Ishikawa (cell line): ENCODE measurements at regions not wholly inside any gene's neighbourhood (a gene's known extent, or its start where the extent isn't known, plus 50 kb on each side); places are given as distances from the start of the nearest gene placed in this dataset.

Experiments used
- CEBPB ChIP-seq: IDR thresholded peaks from 2 replicates; pipeline ENCODE4 v1.6.1; 2012
- CREB1 ChIP-seq: IDR thresholded peaks from 2 replicates; pipeline ENCODE4 v1.6.1; 2012; ENCODE audit warnings: low read depth
- EGR1 ChIP-seq: IDR thresholded peaks from 2 replicates; pipeline ENCODE4 v1.6.1; 2012
- EP300 ChIP-seq: IDR thresholded peaks from 2 replicates; pipeline ENCODE4 v1.6.1; 2012; ENCODE audit warnings: borderline replicate concordance
- FOXM1 ChIP-seq: IDR thresholded peaks from 2 replicates; pipeline ENCODE4 v1.6.1; 2012; ENCODE audit warnings: low read depth, borderline replicate concordance
- NFIC ChIP-seq: IDR thresholded peaks from 2 replicates; pipeline ENCODE4 v1.6.1; 2012
- RAD21 ChIP-seq: IDR thresholded peaks from 2 replicates; pipeline ENCODE4 v1.6.1; 2012; ENCODE audit warnings: low read depth
- TAF1 ChIP-seq: IDR thresholded peaks from 2 replicates; pipeline ENCODE4 v1.6.1; 2012; ENCODE audit warnings: low read depth, mild to moderate bottlenecking
- TCF12 ChIP-seq: IDR thresholded peaks from 2 replicates; pipeline ENCODE4 v1.6.1; 2012; ENCODE audit warnings: low read depth
- TEAD4 ChIP-seq: IDR thresholded peaks from 2 replicates; pipeline ENCODE4 v1.6.1; 2012
- YY1 ChIP-seq: IDR thresholded peaks from 2 replicates; pipeline ENCODE4 v1.6.1; 2012; ENCODE audit warnings: low read depth
- ZBTB7A ChIP-seq: IDR thresholded peaks from 2 replicates; pipeline ENCODE4 v1.6.1; 2012; ENCODE audit warnings: low read depth
- TF ChIP-seq, protein P1 (sequence below): IDR thresholded peaks from 2 replicates; pipeline ENCODE4 v1.6.1; 2012
- TF ChIP-seq, protein P2 (sequence below): IDR thresholded peaks from 2 replicates; pipeline ENCODE4 v1.6.1; 2012; ENCODE audit warnings: low read depth, mild to moderate bottlenecking
- TF ChIP-seq, protein P3 (sequence below): IDR thresholded peaks from 2 replicates; pipeline ENCODE4 v1.6.1; 2012

DNA sequence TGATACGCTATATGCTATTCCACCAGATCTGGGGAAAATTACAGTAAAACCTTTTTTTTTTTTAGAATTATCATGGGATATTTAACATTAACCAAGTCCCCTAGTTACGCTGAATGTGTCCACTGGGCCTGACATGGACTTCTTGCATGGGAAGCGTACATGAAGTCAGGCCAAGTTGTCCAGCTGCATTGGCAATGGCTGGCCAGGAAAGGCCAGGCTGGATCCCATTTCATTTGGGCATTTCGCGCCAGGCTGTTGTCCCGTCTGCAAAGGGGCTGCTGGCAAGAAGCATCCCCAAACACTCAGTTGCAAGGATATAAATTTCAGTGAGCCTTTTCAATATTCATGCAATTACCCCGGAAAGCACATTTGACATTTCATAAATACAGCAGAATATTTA is 933.3 kb downstream of the GRID1 start:
- no peak for TF ChIP-seq YY1
- no peak for TF ChIP-seq RAD21
- no peak for TF ChIP-seq TEAD4
- TF ChIP-seq, protein P1, sequence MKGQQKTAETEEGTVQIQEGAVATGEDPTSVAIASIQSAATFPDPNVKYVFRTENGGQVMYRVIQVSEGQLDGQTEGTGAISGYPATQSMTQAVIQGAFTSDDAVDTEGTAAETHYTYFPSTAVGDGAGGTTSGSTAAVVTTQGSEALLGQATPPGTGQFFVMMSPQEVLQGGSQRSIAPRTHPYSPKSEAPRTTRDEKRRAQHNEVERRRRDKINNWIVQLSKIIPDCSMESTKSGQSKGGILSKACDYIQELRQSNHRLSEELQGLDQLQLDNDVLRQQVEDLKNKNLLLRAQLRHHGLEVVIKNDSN: no peak
- no peak for TF ChIP-seq TCF12
- no peak for TF ChIP-seq CEBPB
- TF ChIP-seq, protein P2, sequence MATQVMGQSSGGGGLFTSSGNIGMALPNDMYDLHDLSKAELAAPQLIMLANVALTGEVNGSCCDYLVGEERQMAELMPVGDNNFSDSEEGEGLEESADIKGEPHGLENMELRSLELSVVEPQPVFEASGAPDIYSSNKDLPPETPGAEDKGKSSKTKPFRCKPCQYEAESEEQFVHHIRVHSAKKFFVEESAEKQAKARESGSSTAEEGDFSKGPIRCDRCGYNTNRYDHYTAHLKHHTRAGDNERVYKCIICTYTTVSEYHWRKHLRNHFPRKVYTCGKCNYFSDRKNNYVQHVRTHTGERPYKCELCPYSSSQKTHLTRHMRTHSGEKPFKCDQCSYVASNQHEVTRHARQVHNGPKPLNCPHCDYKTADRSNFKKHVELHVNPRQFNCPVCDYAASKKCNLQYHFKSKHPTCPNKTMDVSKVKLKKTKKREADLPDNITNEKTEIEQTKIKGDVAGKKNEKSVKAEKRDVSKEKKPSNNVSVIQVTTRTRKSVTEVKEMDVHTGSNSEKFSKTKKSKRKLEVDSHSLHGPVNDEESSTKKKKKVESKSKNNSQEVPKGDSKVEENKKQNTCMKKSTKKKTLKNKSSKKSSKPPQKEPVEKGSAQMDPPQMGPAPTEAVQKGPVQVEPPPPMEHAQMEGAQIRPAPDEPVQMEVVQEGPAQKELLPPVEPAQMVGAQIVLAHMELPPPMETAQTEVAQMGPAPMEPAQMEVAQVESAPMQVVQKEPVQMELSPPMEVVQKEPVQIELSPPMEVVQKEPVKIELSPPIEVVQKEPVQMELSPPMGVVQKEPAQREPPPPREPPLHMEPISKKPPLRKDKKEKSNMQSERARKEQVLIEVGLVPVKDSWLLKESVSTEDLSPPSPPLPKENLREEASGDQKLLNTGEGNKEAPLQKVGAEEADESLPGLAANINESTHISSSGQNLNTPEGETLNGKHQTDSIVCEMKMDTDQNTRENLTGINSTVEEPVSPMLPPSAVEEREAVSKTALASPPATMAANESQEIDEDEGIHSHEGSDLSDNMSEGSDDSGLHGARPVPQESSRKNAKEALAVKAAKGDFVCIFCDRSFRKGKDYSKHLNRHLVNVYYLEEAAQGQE: no peak

DNA sequence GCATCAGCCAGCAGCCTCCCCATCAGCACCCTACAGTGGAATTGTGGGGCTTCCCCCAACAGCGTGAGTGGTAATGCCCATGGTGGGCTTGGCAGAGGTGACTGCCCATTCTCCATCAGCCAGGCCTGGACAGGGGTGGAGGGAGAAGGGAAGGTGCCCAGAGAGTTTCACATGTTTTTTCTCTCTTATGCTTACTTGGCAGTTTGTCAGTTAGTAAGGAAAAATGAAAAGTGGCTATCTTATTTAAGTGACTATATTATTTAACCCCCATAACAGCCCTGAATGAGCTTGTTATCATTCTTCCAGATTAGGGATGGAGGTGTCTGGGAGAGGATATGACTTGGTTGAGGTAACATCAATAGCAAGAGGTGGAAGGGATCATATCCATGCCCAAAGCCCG is 921.7 kb downstream of the GRID1 start:
- TF ChIP-seq, protein P1: no peak
- TF ChIP-seq YY1 (no peak), RAD21 (no peak), TEAD4 (no peak), TCF12 (no peak), NFIC (no peak), CREB1 (no peak), TAF1 (no peak), CEBPB (no peak), EGR1 (no peak), EP300 (no peak), FOXM1 (no peak)
- TF ChIP-seq, protein P3, sequence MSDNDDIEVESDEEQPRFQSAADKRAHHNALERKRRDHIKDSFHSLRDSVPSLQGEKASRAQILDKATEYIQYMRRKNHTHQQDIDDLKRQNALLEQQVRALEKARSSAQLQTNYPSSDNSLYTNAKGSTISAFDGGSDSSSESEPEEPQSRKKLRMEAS: no peak
- TF ChIP-seq, protein P2: no peak

DNA sequence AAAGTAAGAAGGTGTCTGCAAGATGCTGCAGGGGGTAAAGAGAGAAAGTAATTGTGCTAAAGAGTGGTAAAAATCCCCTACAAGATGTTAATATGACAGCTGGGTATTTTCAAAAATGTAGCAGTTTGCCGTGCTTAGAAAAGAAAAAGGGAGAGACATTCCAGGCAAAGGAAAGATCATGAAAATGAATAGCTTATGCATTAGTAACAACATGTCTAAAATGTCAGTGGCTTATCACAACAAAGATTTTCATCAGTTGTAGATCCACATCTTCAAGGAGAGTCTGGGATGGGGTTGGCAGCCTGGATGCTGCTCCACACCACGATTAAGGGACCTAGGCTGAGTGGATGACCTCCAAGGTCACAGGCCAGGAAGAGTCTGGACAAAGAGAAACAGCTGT is 920.9 kb downstream of the GRID1 start:
- TF ChIP-seq FOXM1: no peak
- TF ChIP-seq NFIC: no peak
- no peak for TF ChIP-seq TCF12
- TF ChIP-seq RAD21: no peak
- TF ChIP-seq, protein P2: no peak
- TF ChIP-seq, protein P3: no peak
- TF ChIP-seq, protein P1: no peak
- no peak for TF ChIP-seq CREB1
- TF ChIP-seq TAF1: no peak
- no peak for TF ChIP-seq YY1
- no peak for TF ChIP-seq TEAD4
- no peak for TF ChIP-seq CEBPB
- no peak for TF ChIP-seq ZBTB7A
- no peak for TF ChIP-seq EP300
- TF ChIP-seq EGR1: no peak

DNA sequence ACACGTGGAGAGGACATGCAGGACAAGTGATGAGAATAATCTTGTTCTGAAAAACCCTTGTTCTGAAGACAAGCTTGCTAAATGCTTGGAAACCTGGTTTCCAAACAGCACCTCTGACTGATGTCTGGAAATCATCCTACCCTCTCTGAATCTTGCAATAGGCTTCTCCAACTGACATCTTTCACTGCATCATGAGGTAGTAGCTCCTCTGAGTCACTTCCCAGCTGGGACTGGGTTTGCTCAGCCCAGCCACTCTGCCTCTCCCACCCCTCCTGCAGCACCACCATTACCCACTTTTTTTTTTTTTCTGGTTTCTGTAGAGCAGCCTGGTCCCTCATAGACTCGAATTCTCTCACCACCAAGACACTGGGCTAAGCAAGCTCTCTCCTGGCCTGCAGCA is 919.8 kb downstream of the GRID1 start:
- TF ChIP-seq ZBTB7A (no peak), EP300 (no peak), NFIC (no peak), TEAD4 (no peak), TCF12 (no peak), TAF1 (no peak), YY1 (no peak), RAD21 (no peak), FOXM1 (no peak), CREB1 (no peak), CEBPB (no peak)
- TF ChIP-seq, protein P1: no peak
- TF ChIP-seq, protein P2: no peak
- TF ChIP-seq, protein P3: no peak
